AG04449 (cell line): ENCODE measurements at regions not wholly inside any gene's neighbourhood (a gene's known extent, or its start where the extent isn't known, plus 50 kb on each side); places are given as distances from the start of the nearest gene placed in this dataset.

Source experiments
- CTCF ChIA-PET: fragments of 350-600 bp; formaldehyde crosslinking; extraction: SDS; loops from one replicate; lab custom pipeline; 2021; ENCODE audit warnings: antibody characterized with exemption; lab: Yijun Ruan, JAX
- POLR2A ChIA-PET: fragments of 400-600, 350-600 bp; formaldehyde crosslinking; extraction: SDS; loops from one replicate; lab custom pipeline; 2020; ENCODE audit warnings: antibody characterized with exemption, inconsistent platforms; lab: Yijun Ruan, JAX
- DNase-seq: peaks from one replicate; pipeline ENCODE4 v3.0.0-alpha.2; 2010; ENCODE audit warnings: low read depth, low spot score
- H3K4me3 ChIP-seq: 2 replicates; pipeline ENCODE4 v1.5.1; 2011; ENCODE audit warnings: low read depth, mild to moderate bottlenecking, control low read depth, low read length
- TF ChIP-seq, protein P1 (sequence below): IDR thresholded peaks from one replicate; pipeline ENCODE4 v1.5.1; 2011; ENCODE audit warnings: mild to moderate bottlenecking, moderate library complexity, low read length, control low read depth, inconsistent platforms; ENCODE audit not compliant: insufficient read depth; ENCODE audit errors: missing control alignments

DNA sequence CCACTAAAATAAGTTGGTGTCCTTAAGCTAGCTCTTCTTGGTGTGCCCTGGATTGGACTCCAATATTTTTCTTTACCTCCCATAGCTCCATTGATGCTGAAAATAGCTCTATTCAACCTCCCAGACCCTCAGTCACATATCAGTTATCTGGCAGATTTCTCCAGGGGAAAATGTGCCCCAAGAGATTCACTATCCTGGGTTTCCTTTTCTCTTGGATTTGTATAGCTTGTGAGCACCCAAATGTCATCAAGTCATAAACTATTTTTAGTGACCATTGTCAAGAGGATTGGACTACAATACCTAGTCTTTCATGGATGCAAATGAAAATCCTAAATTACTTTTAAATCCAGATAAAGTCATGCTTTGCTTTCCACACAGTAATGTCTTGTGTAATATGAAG, 339.6 kb upstream of the FOXG1 start:
- no peak for DNase-seq
- TF ChIP-seq, protein P1, sequence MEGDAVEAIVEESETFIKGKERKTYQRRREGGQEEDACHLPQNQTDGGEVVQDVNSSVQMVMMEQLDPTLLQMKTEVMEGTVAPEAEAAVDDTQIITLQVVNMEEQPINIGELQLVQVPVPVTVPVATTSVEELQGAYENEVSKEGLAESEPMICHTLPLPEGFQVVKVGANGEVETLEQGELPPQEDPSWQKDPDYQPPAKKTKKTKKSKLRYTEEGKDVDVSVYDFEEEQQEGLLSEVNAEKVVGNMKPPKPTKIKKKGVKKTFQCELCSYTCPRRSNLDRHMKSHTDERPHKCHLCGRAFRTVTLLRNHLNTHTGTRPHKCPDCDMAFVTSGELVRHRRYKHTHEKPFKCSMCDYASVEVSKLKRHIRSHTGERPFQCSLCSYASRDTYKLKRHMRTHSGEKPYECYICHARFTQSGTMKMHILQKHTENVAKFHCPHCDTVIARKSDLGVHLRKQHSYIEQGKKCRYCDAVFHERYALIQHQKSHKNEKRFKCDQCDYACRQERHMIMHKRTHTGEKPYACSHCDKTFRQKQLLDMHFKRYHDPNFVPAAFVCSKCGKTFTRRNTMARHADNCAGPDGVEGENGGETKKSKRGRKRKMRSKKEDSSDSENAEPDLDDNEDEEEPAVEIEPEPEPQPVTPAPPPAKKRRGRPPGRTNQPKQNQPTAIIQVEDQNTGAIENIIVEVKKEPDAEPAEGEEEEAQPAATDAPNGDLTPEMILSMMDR: no peak
- ChIA-PET CTCF (no interaction called here), POLR2A (no interaction called here)
- H3K4me3 ChIP-seq: no peak overlapping the region

DNA sequence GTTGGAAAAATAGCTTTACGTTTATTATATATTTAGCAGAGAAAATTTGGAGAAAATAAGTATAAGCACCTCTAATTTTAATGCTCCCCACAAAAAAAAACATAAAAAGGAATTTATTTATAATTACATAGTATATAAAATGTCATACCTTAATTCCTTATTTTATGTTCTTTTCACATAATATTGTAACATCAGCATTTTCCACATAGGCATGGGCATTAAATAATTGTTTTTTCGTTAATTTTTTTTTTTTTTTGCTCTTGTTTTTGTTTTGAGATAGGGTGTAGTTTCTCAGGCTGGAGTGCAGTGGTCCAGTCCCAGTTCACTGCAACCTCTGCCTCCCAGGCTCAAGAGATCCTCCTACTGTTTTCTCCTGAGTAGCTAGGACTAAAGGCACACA, 329.8 kb upstream of the FOXG1 start:
- TF ChIP-seq, protein P1: no peak
- CTCF ChIA-PET: no interaction called here
- H3K4me3 ChIP-seq: no peak overlapping the region
- POLR2A ChIA-PET: no interaction called here
- DNase-seq: no peak

DNA sequence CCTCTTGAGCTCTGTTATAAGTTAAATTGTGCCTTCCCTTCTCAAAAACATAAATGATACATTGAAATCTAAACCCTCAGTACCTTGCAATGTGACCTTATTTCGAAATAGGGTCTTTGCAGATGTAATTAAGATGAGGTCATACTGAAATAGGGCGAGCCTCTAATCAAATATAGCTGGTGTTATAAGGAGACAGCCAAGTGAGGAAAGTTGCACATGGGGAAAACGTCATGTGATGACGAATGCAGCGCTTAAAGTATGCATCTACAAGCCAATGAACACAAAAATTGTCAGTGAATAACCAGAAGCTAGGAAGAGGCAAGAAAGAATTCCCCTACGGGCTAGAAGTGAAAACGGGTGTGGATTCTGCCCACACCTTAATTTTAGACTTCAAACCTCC, 305.2 kb upstream of the FOXG1 start:
- H3K4me3 ChIP-seq: no peak overlapping the region
- ChIA-PET CTCF (no interaction called here), POLR2A (no interaction called here)
- TF ChIP-seq, protein P1: no peak
- no peak for DNase-seq

DNA sequence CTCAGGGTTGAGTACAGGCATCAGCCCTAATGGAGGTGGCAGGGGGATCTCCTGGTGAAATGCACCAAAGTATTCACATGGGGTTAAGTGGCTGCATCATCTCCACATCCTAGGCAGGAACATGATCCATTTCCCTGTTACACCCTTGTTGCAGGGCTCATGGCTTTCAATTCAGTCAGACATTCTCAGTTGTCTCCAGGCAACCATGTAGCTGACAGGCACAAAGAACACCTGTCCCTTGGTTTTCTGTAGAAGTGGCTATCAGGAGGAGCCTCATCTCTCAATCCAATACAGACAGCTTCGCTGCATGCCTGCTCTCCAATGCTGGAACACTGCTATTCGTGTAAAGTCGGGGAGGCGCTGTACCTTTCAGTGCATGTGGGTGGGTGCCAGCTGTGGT, 299.0 kb upstream of the FOXG1 start:
- ChIA-PET POLR2A (no interaction called here), CTCF (no interaction called here)
- H3K4me3 ChIP-seq: no peak overlapping the region
- TF ChIP-seq, protein P1: no peak
- DNase-seq: no peak

DNA sequence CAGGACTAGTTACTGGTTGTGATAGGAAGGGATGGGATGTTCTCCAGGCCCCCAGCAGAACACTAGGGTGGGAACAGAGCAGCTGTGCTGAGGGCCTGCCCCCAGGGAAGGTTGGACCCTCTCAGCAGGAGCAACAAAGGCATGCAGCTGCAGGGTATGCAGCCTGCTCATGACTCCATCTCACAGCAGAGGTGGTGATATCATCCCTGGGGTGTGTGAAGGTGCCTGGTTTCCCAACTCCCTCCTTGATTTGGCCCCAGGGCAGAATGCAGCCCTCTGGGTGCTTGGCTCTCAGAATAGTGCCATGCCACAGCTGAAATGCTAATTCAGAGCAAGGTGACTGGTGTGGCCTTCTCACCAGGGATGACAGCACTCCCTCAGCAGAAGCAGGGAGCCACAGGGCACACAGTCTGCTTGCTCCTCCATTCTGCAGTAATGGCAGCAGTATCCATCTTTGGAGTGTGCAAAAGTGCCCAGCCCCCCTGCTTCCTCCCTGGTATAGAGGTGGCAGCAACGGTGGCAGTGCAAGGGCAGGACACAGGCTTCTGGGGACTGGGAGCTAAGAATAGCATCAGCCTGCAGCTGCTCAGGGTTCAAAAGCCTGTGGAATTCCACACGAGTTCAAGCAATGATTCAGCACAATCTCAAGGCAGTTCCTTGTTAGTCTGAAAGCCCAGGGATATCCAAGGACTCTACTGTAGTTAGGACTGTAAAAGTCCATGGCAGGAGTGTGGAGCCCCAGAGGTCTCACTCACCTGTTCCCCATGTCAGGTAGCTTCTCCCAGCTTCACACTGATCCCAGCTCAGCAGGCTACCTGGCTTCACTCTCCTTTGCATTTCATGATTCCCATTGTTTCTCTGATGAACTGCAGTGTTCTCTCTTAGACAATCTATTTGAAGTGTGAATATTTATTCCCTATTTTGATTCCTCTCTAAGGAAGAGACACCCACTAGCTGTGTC, 298.1 kb upstream of the FOXG1 start:
- DNase-seq: no peak
- H3K4me3 ChIP-seq: no peak overlapping the region
- ChIA-PET CTCF (no interaction called here), POLR2A (no interaction called here)
- TF ChIP-seq, protein P1: no peak

DNA sequence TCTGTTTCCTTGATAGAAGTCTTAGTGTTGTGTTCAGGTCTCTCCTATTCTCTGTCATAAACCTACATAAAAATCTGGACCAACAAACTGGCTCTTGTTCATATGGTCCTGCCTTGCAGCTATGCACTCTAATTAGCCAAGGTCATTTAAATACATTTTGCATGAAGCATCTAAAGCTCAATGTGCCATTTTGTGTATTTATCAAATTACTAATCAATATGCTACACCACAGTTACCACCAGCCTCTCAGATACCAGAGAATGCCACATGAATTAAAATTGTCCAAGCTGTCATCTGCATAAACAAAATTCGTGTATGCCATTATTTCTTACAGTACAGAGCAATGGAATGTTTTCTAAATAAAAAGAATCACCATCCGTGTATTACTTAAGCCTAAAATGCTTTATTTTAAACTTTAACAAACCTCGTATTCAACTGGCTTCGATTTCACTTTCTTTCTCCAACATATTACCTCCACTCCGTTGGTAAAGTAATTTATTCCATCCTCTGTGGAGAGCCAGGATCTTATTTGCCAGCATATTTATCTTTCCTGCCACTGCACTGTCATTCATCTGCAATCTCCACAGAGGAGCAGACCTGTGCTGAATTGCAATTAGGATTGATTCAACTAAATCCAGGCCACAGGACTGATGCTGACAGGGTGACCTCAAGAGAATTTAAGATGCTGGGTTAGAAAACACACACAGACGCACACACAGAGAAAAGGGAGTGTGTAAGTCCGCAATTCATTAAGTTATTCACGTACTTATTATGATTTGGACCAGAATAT, 284.1 kb upstream of the FOXG1 start:
- DNase-seq: no peak
- no peak overlapping the region for H3K4me3 ChIP-seq
- TF ChIP-seq, protein P1: no peak
- POLR2A ChIA-PET: no interaction called here
- CTCF ChIA-PET: no interaction called here
